NCI-H82 treated with DMSO at 0.1 percent for 48 hours (cell line): ENCODE measurements at regions not wholly inside any gene's neighbourhood (a gene's known extent, or its start where the extent isn't known, plus 50 kb on each side); places are given as distances from the start of the nearest gene placed in this dataset.
"Not testable (repeated sequence)": the region's sequence is repeated elsewhere in the genome, so short reads cannot be mapped to it uniquely, and the experiment has no call there.

ENCODE experiments used
- DNase-seq: peaks from one replicate; lab custom pipeline; 2025; ENCODE audit not compliant: unreplicated experiment; lab: John Stamatoyannopoulos, UW

- DNase-seq, result no peak
Observed at GRCh38 chr13:62887046-62887445, 1471.4 kb upstream of the PCDH20 start.

- DNase-seq, result no peak
Observed at GRCh38 chr13:62879071-62879470, 1463.4 kb upstream of the PCDH20 start.

- no peak for DNase-seq
Observed at GRCh38 chr13:62875118-62875640, 1459.5 kb upstream of the PCDH20 start.

- no peak for DNase-seq
Observed at GRCh38 chr13:62850331-62850730, 1434.7 kb upstream of the PCDH20 start.

- DNase-seq, result no peak
Observed at GRCh38 chr13:62847520-62847919, 1431.9 kb upstream of the PCDH20 start.

GRCh38 chr13:62846302-62846701 is 1430.7 kb upstream of the PCDH20 start:
- DNase-seq, result no peak

GRCh38 chr13:62839338-62839737 is 1423.7 kb upstream of the PCDH20 start:
- no peak for DNase-seq

- no peak for DNase-seq
Observed at GRCh38 chr13:62838929-62839328, 1423.3 kb upstream of the PCDH20 start.

- DNase-seq, result no peak
Observed at GRCh38 chr13:62837895-62838294, 1422.2 kb upstream of the PCDH20 start.

GRCh38 chr13:62829486-62829885 is 1413.8 kb upstream of the PCDH20 start:
- DNase-seq, result no peak

- no peak for DNase-seq
Observed at GRCh38 chr13:62799931-62800436, 1384.3 kb upstream of the PCDH20 start.

- no peak for DNase-seq
Observed at GRCh38 chr13:62799038-62799535, 1383.4 kb upstream of the PCDH20 start.

GRCh38 chr13:62793850-62794249 is 1378.2 kb upstream of the PCDH20 start:
- no peak for DNase-seq

- no peak for DNase-seq
Observed at GRCh38 chr13:62781866-62782265, 1366.2 kb upstream of the PCDH20 start.

GRCh38 chr13:62779161-62779560 is 1363.5 kb upstream of the PCDH20 start:
- peak; percentile 66 for DNase-seq

GRCh38 chr13:62767473-62767872 is 1351.8 kb upstream of the PCDH20 start:
- no peak for DNase-seq

- DNase-seq, result no peak
Observed at GRCh38 chr13:62760724-62761123, 1345.1 kb upstream of the PCDH20 start.

GRCh38 chr13:62747629-62748028 is 1332.0 kb upstream of the PCDH20 start:
- no peak for DNase-seq

- no peak for DNase-seq
Observed at GRCh38 chr13:62747152-62747551, 1331.5 kb upstream of the PCDH20 start.

- DNase-seq, result not testable (repeated sequence)
Observed at GRCh38 chr13:62729746-62730145, 1314.1 kb upstream of the PCDH20 start.

- DNase-seq, result no peak
Observed at GRCh38 chr13:62721893-62722292, 1306.2 kb upstream of the PCDH20 start.

- DNase-seq, result not testable (repeated sequence)
Observed at GRCh38 chr13:62711948-62712347, 1296.3 kb upstream of the PCDH20 start.

GRCh38 chr13:62710787-62711186 is 1295.1 kb upstream of the PCDH20 start:
- no peak for DNase-seq
